Erythroblast (primary cell): ENCODE measurements at regions not wholly inside any gene's neighbourhood (a gene's known extent, or its start where the extent isn't known, plus 50 kb on each side); places are given as distances from the start of the nearest gene placed in this dataset.

Source experiments
- GATA1 ChIP-seq: IDR thresholded peaks from 2 replicates; pipeline ENCODE4 v1.6.1; 2011; ENCODE audit warnings: low read depth, mild to moderate bottlenecking, control low read depth, low read length, moderate library complexity
- POLR2A ChIP-seq: IDR thresholded peaks from 2 replicates; pipeline ENCODE4 v1.6.1; 2011; ENCODE audit warnings: mild to moderate bottlenecking, low read length

DNA sequence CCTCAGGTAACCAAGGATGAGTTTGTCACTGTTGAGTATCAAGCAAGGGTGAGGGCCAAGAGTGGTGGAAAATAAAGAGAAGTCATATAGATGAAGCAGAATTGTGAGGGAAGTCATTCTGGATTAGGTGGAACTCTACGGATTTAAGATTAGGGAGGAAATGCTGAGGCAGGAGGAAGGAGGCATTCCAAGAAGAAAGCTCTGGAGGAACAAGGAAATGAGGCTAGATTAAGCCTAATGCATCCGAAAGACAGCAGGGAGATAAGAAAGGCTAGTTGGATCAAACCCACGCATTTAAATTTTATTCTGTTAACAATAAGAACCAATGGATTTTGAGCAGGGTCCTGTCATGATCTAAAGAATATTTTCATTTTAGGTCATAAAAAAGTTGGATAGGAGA is 681.2 kb downstream of the EPHA4 start:
- TF ChIP-seq POLR2A (no peak), GATA1 (no peak)
